GM13977 (cell line): ENCODE measurements at regions not wholly inside any gene's neighbourhood (a gene's known extent, or its start where the extent isn't known, plus 50 kb on each side); places are given as distances from the start of the nearest gene placed in this dataset.
"Not testable (repeated sequence)": the region's sequence is repeated elsewhere in the genome, so short reads cannot be mapped to it uniquely, and the experiment has no call there.

Experiments
- DNase-seq: peaks from one replicate; pipeline ENCODE4 v3.0.0; 2012; ENCODE audit warnings: low spot score
- CTCF ChIP-seq: IDR thresholded peaks from 2 replicates; pipeline ENCODE4 v1.5.1; 2012; ENCODE audit warnings: mild to moderate bottlenecking, control low read depth; ENCODE audit not compliant: insufficient read depth; ENCODE audit errors: extremely low read depth, missing control alignments
- in situ Hi-C: fragments of 300-500 bp; cut with MboI; formaldehyde crosslinking; loops from one replicate; pipeline ENCODE4 v1.12.0; 2022; ENCODE audit warnings: low sequenced_read_pairs, low pct_unique_long_range_greater_than_20kb, mixed read lengths, inconsistent platforms; ENCODE audit not compliant: unreplicated experiment

- peak; percentile 68 for TF ChIP-seq CTCF
- in situ Hi-C loops, result no loop called here
- peak; percentile 29 for DNase-seq
Measured at GRCh38 chr2:126244937-126245336, 411.0 kb upstream of the GYPC start.

- in situ Hi-C loops, result loop anchor here (25.0 kb wide), 1 partner anchor 534 kb away; no protein-coding TSS in a partner anchor
- TF ChIP-seq CTCF, result no peak
- no peak for DNase-seq
Measured at GRCh38 chr2:126253669-126254068, 402.3 kb upstream of the GYPC start.

- DNase-seq, result no peak
- in situ Hi-C loops, result loop anchor here (25.0 kb wide), 1 partner anchor 523 kb away; no protein-coding TSS in a partner anchor
- TF ChIP-seq CTCF, result no peak
Measured at GRCh38 chr2:126264625-126265024, 391.3 kb upstream of the GYPC start.

GRCh38 chr2:126269911-126270310 is 386.0 kb upstream of the GYPC start:
- in situ Hi-C loops, result loop anchor here (25.0 kb wide), 1 partner anchor 517 kb away; no protein-coding TSS in a partner anchor
- no peak for TF ChIP-seq CTCF

GRCh38 chr2:126270587-126270986 is 385.4 kb upstream of the GYPC start:
- no peak for TF ChIP-seq CTCF
- DNase-seq, result no peak
- in situ Hi-C loops, result loop anchor here (25.0 kb wide), 1 partner anchor 517 kb away; no protein-coding TSS in a partner anchor

More at GRCh38 chr2:126269911-126270310, 386.0 kb upstream of the GYPC start:
- DNase-seq, result no peak

GRCh38 chr2:126272401-126272800 is 383.6 kb upstream of the GYPC start:
- DNase-seq, result no peak
- TF ChIP-seq CTCF, result no peak
- in situ Hi-C loops, result loop anchor here (25.0 kb wide), 1 partner anchor 515 kb away; no protein-coding TSS in a partner anchor

- in situ Hi-C loops, result no loop called here
- no peak for DNase-seq
- no peak for TF ChIP-seq CTCF
Measured at GRCh38 chr2:126275098-126275497, 380.9 kb upstream of the GYPC start.

GRCh38 chr2:126276268-126276667 is 379.7 kb upstream of the GYPC start:
- in situ Hi-C loops, DNase-seq: not testable (repeated sequence)
